ENCODE measurements at regions not wholly inside any gene's neighbourhood (a gene's known extent, or its start where the extent isn't known, plus 50 kb on each side); places are given as distances from the start of the nearest gene placed in this dataset.

DNA sequence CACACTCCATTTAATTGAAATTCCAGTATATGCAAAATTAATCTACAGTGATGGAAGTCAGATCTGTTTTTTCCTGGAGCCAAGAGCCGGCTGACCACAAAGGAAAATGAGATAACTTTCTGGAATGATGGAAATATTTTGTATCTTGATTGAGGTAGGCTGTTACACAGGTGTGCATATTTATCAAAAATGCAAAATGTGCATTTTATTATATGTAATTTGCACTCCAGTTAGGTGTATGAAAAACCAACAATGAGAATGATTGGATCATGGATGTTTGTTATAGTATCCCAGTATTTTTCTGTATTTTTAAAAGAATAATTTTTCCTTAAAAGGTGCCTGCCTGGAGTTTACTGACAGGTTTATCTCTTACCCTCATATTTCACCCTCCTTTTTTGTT lies 242.0 kb upstream of the JAG1 start:
- Histone ChIP-seq H3K36me3 (replicated peaks; ENCODE audit: insufficient read depth, low read length) (no peaks in the 10 kb centered on the region), H3K27ac (ENCODE audit: low read length) (no peak overlapping the region), H3K9ac (ENCODE audit: low read length) (no peak overlapping the region), H3K9me2 (replicated peaks; ENCODE audit: insufficient read depth, low read length) (no peaks in the 10 kb centered on the region), H3K4me3 (ENCODE audit: low read length) (no peak overlapping the region), H3K9me3 (replicated peaks; ENCODE audit: insufficient read depth, low read length) (no peaks in the 10 kb centered on the region), H2AFZ (ENCODE audit: low read length) (no peak overlapping the region), H3F3A (ENCODE audit: insufficient read depth, low read length) (no peaks in the 10 kb centered on the region), H3K27me3 (replicated peaks; ENCODE audit: insufficient read depth, low read length) (no peaks in the 10 kb centered on the region), H3K4me2 (ENCODE audit: low read depth, low read length) (no peak overlapping the region), H4K20me1 (ENCODE audit: insufficient read depth, low read length) (no peaks in the 10 kb centered on the region), H3K79me2 (ENCODE audit: low read length) (no peaks in the 10 kb centered on the region), H3K4me1 (ENCODE audit: low read length) (no peaks in the 10 kb centered on the region)
- DNase-seq: no peak
- TF ChIP-seq EZH2 (optimal IDR thresholded peaks at IDR 0.05; ENCODE audit: low read depth, low read length): no peak
- no peak for TF ChIP-seq EZH2phosphoT487 (IDR thresholded peaks at IDR 0.05; ENCODE audit: low read length)
- TF ChIP-seq, protein P1, sequence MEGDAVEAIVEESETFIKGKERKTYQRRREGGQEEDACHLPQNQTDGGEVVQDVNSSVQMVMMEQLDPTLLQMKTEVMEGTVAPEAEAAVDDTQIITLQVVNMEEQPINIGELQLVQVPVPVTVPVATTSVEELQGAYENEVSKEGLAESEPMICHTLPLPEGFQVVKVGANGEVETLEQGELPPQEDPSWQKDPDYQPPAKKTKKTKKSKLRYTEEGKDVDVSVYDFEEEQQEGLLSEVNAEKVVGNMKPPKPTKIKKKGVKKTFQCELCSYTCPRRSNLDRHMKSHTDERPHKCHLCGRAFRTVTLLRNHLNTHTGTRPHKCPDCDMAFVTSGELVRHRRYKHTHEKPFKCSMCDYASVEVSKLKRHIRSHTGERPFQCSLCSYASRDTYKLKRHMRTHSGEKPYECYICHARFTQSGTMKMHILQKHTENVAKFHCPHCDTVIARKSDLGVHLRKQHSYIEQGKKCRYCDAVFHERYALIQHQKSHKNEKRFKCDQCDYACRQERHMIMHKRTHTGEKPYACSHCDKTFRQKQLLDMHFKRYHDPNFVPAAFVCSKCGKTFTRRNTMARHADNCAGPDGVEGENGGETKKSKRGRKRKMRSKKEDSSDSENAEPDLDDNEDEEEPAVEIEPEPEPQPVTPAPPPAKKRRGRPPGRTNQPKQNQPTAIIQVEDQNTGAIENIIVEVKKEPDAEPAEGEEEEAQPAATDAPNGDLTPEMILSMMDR (IDR thresholded peaks at IDR 0.05; ENCODE audit: low read length): no peak

DNA sequence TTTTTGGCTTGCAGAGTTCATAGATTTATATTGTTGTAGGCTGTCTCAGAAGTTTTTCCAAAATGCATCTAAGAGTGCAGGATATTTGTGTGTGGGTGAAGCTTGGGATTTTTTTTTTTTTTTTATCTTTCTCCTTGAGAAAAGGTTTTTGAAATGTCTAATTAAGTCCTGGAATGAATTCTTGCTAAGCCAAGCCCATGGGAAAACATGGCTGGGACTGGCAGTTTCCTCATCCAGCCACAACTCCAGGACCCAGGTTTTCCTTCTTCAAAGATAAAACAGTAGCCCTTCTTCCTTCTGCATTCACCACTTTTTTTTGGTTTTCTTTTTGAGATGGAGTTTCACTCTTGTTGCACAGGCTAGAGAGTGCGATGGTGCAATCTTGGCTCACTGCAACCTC lies 242.5 kb upstream of the JAG1 start:
- Histone ChIP-seq H3K36me3 (replicated peaks; ENCODE audit: insufficient read depth, low read length) (no peaks in the 10 kb centered on the region), H3K4me3 (ENCODE audit: low read length) (no peak overlapping the region), H3K27ac (ENCODE audit: low read length) (no peak overlapping the region), H3K9me2 (replicated peaks; ENCODE audit: insufficient read depth, low read length) (no peaks in the 10 kb centered on the region), H3K9me3 (replicated peaks; ENCODE audit: insufficient read depth, low read length) (no peaks in the 10 kb centered on the region), H3K9ac (ENCODE audit: low read length) (no peak overlapping the region), H2AFZ (ENCODE audit: low read length) (no peak overlapping the region), H3F3A (ENCODE audit: insufficient read depth, low read length) (no peaks in the 10 kb centered on the region), H4K20me1 (ENCODE audit: insufficient read depth, low read length) (no peaks in the 10 kb centered on the region), H3K4me2 (ENCODE audit: low read depth, low read length) (no peak overlapping the region), H3K79me2 (ENCODE audit: low read length) (no peaks in the 10 kb centered on the region), H3K4me1 (ENCODE audit: low read length) (no peaks in the 10 kb centered on the region), H3K27me3 (replicated peaks; ENCODE audit: insufficient read depth, low read length) (no peaks in the 10 kb centered on the region)
- TF ChIP-seq EZH2 (optimal IDR thresholded peaks at IDR 0.05; ENCODE audit: low read depth, low read length): no peak
- TF ChIP-seq, protein P1 (IDR thresholded peaks at IDR 0.05; ENCODE audit: low read length): no peak
- no peak for TF ChIP-seq EZH2phosphoT487 (IDR thresholded peaks at IDR 0.05; ENCODE audit: low read length)
- no peak for DNase-seq

DNA sequence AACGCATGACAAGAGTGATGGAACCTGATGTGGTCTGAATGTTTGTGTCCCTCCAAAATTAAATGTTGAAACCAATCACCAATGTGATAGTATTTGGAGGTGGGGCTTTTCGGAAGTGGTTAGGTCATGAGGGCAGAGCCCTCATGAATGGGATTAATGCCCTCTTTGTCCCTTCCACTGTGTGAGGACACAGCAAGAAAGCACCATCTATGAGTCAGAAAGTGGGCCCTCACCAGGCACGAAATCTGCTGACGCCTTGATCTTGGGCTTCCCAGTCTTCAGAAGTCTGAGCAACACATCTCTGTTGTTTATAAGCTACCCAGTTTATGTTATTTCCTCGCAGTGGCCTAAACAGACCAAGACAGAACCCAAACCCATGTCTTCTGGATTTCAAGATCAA lies 244.0 kb upstream of the JAG1 start:
- Histone ChIP-seq H3K4me3 (ENCODE audit: low read length) (no peak overlapping the region), H3F3A (ENCODE audit: insufficient read depth, low read length) (no peaks in the 10 kb centered on the region), H3K79me2 (ENCODE audit: low read length) (no peaks in the 10 kb centered on the region), H3K27ac (ENCODE audit: low read length) (no peak overlapping the region), H4K20me1 (ENCODE audit: insufficient read depth, low read length) (no peaks in the 10 kb centered on the region), H3K9me3 (replicated peaks; ENCODE audit: insufficient read depth, low read length) (no peaks in the 10 kb centered on the region), H3K4me2 (ENCODE audit: low read depth, low read length) (no peak overlapping the region), H3K27me3 (replicated peaks; ENCODE audit: insufficient read depth, low read length) (no peaks in the 10 kb centered on the region), H3K36me3 (replicated peaks; ENCODE audit: insufficient read depth, low read length) (no peaks in the 10 kb centered on the region), H3K9ac (ENCODE audit: low read length) (no peak overlapping the region), H3K9me2 (replicated peaks; ENCODE audit: insufficient read depth, low read length) (no peaks in the 10 kb centered on the region), H2AFZ (ENCODE audit: low read length) (no peak overlapping the region), H3K4me1 (ENCODE audit: low read length) (no peaks in the 10 kb centered on the region)
- TF ChIP-seq EZH2 (optimal IDR thresholded peaks at IDR 0.05; ENCODE audit: low read depth, low read length): no peak
- TF ChIP-seq, protein P1 (IDR thresholded peaks at IDR 0.05; ENCODE audit: low read length): no peak
- no peak for TF ChIP-seq EZH2phosphoT487 (IDR thresholded peaks at IDR 0.05; ENCODE audit: low read length)
- no peak for DNase-seq
